OCI-LY1 (cell line): ENCODE measurements at regions not wholly inside any gene's neighbourhood (a gene's known extent, or its start where the extent isn't known, plus 50 kb on each side); places are given as distances from the start of the nearest gene placed in this dataset.

ENCODE experiments used
- CTCF ChIP-seq: fragments of 200-600 bp; sonication (generic), shearing (Covaris generic); IDR thresholded peaks from 2 replicates; pipeline ENCODE4 v1.5.1; 2017; ENCODE audit warnings: mild to moderate bottlenecking, antibody characterized with exemption, low read length, moderate library complexity, mixed read lengths
- EZH2 ChIP-seq: fragments of 200-600 bp; sonication (generic), shearing (Covaris generic); IDR thresholded peaks from 2 replicates; pipeline ENCODE4 v1.8.0; 2017; ENCODE audit warnings: borderline replicate concordance, mixed run types, mild to moderate bottlenecking, antibody characterized with exemption, low read length, moderate library complexity, mixed read lengths

- no peak for TF ChIP-seq CTCF
- TF ChIP-seq EZH2: no peak
These were observed 183.1 kb downstream of the ZNF330 start for GRCh38 chr4:141403782-141404181.
